GM12878 (cell line): ENCODE measurements at regions not wholly inside any gene's neighbourhood (a gene's known extent, or its start where the extent isn't known, plus 50 kb on each side); places are given as distances from the start of the nearest gene placed in this dataset.
A peak's percentile ranks its signal among the peaks of the same experiment; 100 is the strongest.

Source experiments
- BCL3 ChIP-seq: IDR thresholded peaks from 2 replicates; pipeline ENCODE4 v1.6.1; 2011; ENCODE audit warnings: borderline replicate concordance, low read depth, mild to moderate bottlenecking, moderate library complexity, low read length; ENCODE audit not compliant: insufficient read depth, poor library complexity, severe bottlenecking
- RELB ChIP-seq: fragments of 450-650 bp; IDR thresholded peaks from 2 replicates; pipeline ENCODE4 v1.6.1; 2017; ENCODE audit warnings: low read depth, mild to moderate bottlenecking, moderate library complexity
- ZBTB11 ChIP-seq: fragments of 450-650 bp; formaldehyde crosslinking; IDR thresholded peaks from 2 replicates; pipeline ENCODE4 v1.5.0; 2022; ENCODE audit warnings: mild to moderate bottlenecking, missing genetic modification characterization
- ZBTB33 ChIP-seq: fragments of 450-650 bp; IDR thresholded peaks from 2 replicates; pipeline ENCODE4 v1.6.1; 2017; ENCODE audit warnings: mild to moderate bottlenecking

- TF ChIP-seq ZBTB11 (CRISPR knock-in tag) (no peak), ZBTB33 (no peak), RELB (peak; percentile 75; the same call in 1 of the 2 replicates), BCL3 (no peak)
These were observed 58.0 kb upstream of the EDAR start (continued) for GRCh38 chr2:109046925-109047508.
